Activated naive CD4-positive, alpha-beta T cell treated with anti-CD3 and anti-CD28 coated beads, Interleukin-2, amount 50 U/mL, for 24 hours (primary cell): ENCODE measurements at regions not wholly inside any gene's neighbourhood (a gene's known extent, or its start where the extent isn't known, plus 50 kb on each side); places are given as distances from the start of the nearest gene placed in this dataset.

ENCODE experiments used
- H3K27ac Mint-ChIP-seq: one replicate; pipeline ENCODE4 v1.8.0; 2021; ENCODE audit warnings: mild to moderate bottlenecking, mixed read lengths
- H3K27me3 Mint-ChIP-seq: one replicate; pipeline ENCODE4 v1.8.0; 2021; ENCODE audit warnings: mixed read lengths
- H3K36me3 Mint-ChIP-seq: one replicate; pipeline ENCODE4 v1.8.0; 2021; ENCODE audit warnings: mixed read lengths
- H3K4me1 Mint-ChIP-seq: one replicate; pipeline ENCODE4 v1.8.0; 2021; ENCODE audit warnings: mixed read lengths
- H3K4me3 Mint-ChIP-seq: one replicate; pipeline ENCODE4 v1.8.0; 2021; ENCODE audit warnings: mild to moderate bottlenecking, mixed read lengths
- H3K9me3 Mint-ChIP-seq: one replicate; pipeline ENCODE4 v1.8.0; 2021; ENCODE audit warnings: mixed read lengths

DNA sequence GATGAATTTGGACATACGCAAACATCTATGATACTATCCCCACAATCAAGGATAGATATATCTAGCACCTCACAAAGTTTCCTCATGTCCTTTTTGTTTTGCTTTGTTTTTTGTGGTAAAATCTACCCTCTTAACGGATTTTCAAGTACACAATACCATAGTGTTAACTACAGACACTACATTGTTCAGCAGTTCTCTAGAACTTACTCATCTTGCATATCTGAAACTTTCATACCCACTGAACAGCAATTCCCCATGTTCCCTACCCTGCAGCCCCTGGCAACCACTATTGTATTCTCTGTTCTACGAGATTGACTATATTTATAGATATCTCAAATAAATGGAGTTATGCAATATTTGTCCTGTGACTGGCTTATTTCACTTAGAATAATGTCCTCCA lies 58.1 kb upstream of the TJP1 start:
- H3K4me3 Mint-ChIP-seq = no peak overlapping the region
- H3K9me3 Mint-ChIP-seq = no peaks in the 10 kb centered on the region
- H3K36me3 Mint-ChIP-seq = no peaks in the 10 kb centered on the region
- H3K27ac Mint-ChIP-seq = no peak overlapping the region
- H3K27me3 Mint-ChIP-seq = peaks cover 28% of the 10 kb centered on the region
- H3K4me1 Mint-ChIP-seq = no peaks in the 10 kb centered on the region

DNA sequence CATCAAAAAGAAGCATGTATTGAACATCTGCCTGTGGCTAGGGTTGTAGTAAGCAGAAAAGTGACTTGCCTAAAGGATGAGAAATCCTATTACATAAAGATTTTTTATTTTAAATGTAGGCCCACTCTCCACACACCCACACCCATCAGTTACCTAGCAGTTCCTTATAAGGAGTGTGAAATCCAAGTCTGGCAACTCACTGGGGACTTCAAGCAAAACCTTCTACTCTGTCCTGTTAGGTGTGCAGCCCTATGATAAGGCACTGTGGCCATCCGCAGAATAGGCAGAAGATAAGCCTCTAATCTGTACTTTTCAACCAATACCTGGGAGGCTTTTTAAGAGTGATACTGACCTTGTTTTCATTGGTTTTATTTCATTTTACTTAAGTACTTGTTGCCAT lies 52.7 kb upstream of the TJP1 start:
- H3K9me3 Mint-ChIP-seq = no peaks in the 10 kb centered on the region
- H3K4me3 Mint-ChIP-seq = no peak overlapping the region
- H3K27ac Mint-ChIP-seq = no peak overlapping the region
- H3K27me3 Mint-ChIP-seq = peaks cover 19% of the 10 kb centered on the region
- no peaks in the 10 kb centered on the region for H3K36me3 Mint-ChIP-seq
- H3K4me1 Mint-ChIP-seq = no peaks in the 10 kb centered on the region

DNA sequence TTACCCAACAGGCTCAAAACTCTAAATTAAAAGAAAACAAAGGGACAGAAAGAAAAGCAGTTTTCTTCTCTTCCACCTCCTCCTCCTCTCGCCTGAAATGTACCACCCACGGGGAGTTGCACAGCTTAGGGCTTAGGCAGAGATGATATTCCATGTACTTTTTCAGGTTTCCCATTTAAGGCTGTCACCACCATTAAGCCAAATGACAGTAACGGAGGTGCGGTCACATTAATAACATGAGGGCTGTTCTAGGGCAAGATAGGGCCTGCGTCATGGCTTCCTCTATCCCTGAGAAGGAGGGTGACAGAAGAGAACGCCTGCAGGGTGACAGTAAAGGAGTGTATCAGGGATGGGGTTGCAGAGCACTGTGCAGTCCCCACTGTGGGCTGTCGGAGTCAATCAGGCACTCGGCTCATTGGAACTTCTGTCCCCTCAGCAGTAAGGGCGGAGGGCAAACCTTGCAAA lies 51.7 kb upstream of the TJP1 start:
- Mint-ChIP-seq H3K27me3 (peaks cover 20% of the 10 kb centered on the region), H3K4me3 (no peak overlapping the region), H3K27ac (no peak overlapping the region), H3K4me1 (no peaks in the 10 kb centered on the region), H3K9me3 (no peaks in the 10 kb centered on the region), H3K36me3 (no peaks in the 10 kb centered on the region)

DNA sequence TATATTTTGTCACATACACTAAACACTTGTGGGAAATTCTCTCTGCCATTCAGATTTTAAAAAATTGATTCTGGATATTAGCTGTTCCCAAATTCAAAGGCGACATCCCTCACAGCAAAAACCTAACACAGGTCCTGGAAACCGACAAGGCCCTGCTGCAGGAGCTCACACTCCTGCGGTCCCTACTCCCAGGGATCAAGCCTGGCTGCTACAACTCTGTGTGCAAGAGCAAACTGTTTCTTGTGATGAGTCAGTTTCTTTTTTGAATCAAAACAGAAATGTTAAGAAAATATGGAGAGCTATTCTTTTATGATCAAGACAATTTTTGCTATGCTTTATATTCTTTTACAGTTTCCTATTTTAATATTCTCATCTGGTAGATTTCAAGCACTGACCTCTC lies 51.0 kb upstream of the TJP1 start:
- Mint-ChIP-seq H3K27ac (no peak overlapping the region), H3K9me3 (no peaks in the 10 kb centered on the region), H3K27me3 (peaks cover 19% of the 10 kb centered on the region), H3K4me1 (no peaks in the 10 kb centered on the region), H3K36me3 (no peaks in the 10 kb centered on the region), H3K4me3 (no peak overlapping the region)

DNA sequence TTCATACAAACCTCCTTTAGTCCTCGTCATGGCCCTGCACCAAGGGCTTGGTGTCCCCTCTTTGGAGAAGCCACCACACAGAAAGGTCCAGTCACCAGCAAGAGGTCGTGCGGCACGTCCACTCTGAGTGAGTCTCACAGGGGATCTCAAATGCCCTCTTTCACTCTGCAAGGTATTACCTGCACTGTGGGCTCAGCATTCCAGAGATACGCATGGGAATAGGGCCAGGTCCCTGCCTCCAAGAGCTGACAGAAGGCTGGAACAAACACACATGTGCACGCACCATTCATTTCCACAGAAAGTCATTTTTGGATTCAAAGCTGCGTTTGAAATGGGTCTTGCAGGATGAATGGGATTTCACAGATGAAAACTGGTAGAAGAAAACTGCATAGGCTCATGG lies 50.4 kb upstream of the TJP1 start:
- H3K4me1 Mint-ChIP-seq = no peaks in the 10 kb centered on the region
- H3K4me3 Mint-ChIP-seq = no peak overlapping the region
- peaks cover 20% of the 10 kb centered on the region for H3K27me3 Mint-ChIP-seq
- no peak overlapping the region for H3K27ac Mint-ChIP-seq
- H3K36me3 Mint-ChIP-seq = no peaks in the 10 kb centered on the region
- no peaks in the 10 kb centered on the region for H3K9me3 Mint-ChIP-seq
